SKM-1 (cell line): ENCODE measurements at regions not wholly inside any gene's neighbourhood (a gene's known extent, or its start where the extent isn't known, plus 50 kb on each side); places are given as distances from the start of the nearest gene placed in this dataset.

Source experiments
- DNase-seq: peaks from one replicate; lab custom pipeline; 2025; ENCODE audit not compliant: unreplicated experiment; lab: John Stamatoyannopoulos, UW

DNA sequence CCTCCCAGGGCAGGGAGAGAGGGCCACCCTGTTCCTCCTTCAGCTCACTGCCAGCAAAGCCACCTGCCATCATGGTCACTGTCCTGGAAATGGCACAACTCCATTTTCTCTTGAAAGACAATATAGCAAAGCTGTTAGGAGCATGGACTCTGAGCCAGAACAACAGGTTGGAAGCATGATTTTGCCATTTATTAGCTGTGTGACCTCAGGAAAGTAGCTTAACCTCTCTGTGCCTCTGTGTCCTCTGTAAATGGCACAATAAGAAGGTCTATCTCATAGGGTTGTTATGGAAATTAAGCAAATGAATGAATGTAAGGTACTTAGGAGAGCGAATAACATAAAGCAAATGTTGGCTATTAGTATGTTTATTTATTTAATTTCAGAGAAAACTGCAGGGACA, 730.4 kb upstream of the ID2 start:
- DNase-seq, result no peak

DNA sequence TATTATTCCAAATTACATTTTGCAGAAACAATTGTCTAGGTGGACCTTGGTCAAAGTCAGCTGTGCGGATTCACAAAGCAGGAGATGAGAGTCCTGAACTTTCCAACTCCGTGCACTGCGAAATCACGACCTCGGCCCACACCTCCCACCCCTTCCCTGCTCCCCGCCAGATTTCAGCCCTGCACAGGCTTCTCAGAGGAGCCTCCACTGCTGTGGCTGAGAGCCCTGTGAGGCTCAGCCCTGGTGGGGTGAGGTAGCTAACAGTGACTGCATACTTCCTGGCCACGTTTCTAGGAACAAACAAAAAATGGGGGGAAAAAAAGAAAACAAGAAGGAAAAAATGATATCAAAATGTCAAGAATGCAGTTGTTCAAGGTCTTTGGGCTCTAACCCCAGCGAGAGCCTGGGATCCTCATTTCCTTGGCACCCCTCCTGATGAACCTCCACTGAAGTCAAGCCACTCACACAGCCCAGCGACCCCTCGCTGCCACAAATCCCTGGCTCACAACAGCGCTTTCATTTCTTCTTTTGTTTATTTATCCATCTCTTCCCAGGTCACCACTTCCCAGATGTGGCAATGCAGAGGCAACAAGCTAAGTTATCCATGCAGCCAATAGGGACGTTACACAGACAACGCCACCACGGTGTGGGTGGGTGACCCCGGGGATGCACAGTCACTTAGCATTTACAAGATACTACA, 729.7 kb upstream of the ID2 start:
- no peak for DNase-seq

DNA sequence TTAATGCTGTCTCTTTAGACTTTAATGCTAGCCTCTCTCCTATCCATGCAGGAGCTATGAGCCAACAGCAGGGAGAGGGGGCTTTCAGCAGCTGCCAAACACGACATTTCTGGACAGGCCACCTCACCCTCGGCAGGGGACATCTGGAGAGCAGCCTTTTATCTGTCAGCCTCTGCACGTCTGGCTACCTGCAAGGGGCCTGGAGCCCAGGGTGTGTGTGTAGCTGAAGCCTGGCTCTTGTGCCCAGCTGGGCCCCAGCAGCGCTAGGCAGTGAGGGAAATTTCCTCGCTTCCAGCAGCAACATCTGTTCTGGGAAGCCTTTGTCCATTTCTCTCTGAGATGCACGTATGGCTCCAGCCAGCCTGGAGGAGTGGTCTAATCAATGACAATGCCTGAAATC, 728.7 kb upstream of the ID2 start:
- DNase-seq, result no peak

DNA sequence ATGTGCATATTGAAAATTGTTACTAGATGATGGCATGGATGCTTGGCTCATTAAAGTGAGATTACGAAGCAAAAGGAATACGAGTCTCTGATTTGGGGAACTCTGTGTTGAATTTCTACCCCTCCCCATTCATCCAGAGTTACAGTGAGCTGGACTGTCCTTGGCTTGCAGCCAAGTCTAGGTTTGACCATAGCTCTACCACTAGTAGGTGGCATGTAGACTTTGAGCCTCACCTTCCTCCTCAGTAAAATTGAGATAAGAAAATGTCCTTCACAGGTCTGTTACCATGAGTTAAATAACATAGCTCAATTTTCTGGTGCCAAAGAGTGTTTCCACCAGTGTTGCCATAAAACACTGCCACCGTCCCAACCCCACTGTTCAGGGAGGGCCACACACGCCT, 727.6 kb upstream of the ID2 start:
- no peak for DNase-seq

DNA sequence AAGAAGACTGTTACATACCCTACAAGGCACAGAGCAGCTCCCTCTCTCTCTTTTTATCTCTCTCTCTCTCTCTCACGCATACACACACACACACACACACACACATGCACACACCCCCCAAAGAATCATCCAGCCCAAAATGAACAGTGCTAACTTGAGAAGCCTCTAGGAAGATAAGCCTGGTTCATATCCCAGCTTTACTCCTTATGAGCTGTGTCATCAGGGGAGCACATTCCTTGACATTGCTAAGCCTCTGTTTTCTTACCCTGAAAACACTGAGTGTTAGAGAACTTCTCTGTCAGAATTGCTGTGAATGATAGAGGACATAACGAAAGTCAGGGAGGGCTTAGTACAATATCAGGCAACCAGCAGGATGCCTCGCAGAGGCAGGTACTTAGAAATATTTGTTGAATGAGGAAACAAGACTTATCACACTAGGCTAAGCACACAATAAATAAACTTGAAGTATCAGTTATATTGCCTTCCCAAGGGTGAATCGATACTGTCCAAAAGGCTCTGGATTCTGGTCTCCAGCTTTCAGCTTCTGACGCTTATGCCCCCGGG, 725.6 kb upstream of the ID2 start:
- no peak for DNase-seq

DNA sequence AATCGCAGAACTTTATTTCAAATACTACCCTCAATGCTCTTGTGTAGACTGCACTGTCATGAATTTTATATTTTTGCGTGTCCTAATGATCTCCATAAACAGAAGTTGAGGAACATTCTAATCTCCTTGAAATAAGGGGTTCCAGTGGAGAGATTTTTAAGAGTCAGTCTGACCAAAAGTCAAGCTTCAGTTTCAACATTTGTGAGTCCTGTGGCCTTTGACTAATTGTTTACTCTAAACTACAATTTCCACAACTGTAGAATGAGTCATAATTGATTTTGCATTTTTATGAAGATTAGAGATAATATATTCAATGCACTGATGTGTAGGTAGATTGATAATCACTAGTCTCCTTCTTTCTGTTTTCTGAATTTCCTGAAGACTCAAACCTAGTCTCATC, 720.3 kb upstream of the ID2 start:
- DNase-seq, result no peak

DNA sequence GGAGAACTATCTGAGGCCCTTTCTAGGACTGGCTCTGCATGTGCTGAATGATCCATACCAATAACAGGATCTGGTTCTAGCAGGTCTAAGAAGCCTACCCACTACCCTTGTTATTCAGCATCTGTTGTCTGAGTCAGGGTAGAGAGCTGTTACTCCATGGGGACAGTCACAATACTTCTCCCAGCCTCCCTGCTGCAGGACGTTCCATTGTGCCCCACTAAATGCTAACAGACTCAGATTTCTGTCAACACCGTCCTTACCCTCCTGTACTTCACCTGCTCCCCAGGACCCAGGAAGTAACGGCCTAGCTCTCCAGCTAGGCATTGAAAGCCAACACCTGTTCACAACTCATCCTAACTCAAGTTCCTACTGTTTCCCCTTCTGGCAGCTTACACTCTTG, 719.7 kb upstream of the ID2 start:
- no peak for DNase-seq

DNA sequence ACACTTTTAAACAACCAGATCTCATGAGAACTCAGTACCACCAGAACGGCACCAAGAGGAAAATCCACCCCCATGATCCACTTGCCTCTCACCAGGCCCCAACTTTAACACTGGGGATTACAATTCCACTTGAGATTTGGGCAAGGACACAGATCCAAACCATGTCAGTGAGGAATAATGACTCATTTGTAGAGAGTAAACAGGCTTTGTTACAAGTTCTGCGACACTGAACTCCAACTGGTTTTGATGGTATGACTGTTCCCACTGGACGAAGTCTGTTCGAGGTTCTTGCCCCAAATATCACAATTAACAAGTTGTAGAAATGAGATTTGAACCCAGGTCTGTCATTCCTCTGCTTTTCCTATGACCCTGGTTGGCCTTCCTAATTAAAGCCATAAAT, 718.1 kb upstream of the ID2 start:
- DNase-seq, result no peak

DNA sequence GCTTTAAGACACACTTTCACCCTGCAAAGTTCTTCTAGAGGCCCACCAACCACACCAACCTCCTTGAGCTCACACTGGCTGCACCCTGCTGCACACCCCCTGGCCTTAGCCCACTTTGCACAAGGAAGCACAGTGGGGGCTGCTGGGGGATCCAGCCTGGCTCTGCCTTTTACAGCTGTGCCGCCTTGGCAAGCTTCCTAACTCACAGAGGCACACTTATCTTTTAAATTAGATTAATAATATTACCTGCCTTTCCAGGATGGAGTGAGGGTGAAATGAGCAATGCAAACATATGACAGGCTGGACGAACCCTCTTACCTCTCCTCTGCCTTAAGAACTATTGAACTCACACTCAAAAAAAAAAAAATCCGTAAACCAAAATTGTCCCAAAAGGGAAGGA, 715.8 kb upstream of the ID2 start:
- no peak for DNase-seq

DNA sequence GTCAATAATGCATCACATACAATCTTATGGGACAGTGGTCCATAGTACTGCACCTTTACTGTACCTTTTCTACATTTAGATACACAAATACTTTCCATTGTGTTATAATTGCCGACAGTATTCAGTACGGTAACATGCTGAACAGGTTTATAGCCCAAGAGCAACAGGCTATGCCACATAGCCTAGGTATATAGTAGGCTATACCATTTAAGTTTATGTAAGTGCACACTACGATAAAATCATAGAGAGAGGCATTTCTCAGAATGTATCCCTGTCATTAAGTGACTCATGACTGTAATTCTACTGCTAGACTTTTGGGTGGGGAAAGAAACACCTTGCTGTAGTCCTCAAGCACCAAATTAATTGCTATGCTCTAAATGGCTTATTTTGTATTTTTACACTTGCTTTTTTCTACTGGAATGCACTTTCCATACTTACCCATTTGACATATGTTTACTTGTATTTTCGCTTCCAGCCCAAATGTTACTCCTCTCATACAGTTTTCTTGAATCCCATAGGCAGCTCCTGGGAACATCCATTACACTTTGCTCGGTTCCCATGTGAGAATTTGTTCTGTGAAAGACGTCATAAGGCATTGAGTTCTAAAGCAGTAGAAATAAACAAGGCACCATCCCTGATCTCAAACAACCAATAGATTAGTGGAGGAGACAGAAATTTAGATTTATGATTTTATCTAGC, 714.0 kb upstream of the ID2 start:
- DNase-seq, result no peak

DNA sequence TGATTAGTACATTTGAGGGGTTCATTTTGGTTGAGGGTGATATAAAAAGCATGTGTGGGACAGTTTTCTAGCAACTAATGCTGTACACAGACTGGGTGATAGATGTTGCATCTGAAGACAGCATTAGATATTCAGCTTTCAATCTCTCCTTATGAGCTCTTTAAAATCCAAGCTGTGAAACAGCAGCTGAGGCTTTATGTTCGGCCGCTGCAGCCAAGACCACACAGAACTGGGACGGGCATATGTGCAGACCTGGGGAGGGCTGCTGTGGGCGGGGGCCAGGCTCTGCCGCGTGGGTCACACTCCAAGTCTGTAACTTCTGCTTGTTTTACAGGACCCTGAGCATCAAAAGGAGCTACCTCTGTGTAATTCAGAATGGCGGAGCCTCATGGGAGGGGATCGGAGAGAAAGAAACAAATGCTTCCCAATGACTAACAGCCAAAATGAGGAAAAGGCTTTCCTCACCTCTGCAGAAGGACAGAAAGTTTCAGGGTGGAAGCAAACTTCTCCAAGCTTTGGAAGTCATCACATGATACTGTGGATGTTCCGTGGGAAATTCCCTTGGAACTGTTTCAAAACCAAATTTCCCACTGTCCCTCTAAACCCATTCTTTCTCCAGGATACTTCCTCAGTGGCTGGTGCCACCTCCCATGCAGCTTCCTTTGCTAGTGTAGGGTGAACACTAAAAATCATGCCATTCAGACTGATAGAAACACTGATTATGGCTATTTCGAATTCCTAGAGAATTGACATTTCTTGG, 711.9 kb upstream of the ID2 start:
- no peak for DNase-seq

DNA sequence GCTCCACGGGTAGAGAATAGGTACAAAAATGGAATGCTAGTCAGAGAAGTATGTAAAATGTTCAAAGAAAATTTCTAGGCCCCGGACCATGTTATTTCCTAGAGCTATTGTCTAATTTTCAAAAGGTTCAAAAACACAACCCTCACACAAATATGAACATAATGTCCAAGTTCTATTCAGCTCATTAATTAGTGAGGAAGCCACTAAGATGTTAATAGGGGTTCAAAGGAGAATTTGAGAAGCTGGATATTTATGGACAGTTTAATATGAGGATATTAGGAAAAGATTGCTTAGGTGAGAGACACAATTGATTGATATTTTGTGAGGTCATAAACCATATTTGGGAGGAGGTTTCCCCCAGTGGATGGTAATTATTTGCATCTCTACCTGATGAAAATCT, 710.6 kb upstream of the ID2 start:
- no peak for DNase-seq

DNA sequence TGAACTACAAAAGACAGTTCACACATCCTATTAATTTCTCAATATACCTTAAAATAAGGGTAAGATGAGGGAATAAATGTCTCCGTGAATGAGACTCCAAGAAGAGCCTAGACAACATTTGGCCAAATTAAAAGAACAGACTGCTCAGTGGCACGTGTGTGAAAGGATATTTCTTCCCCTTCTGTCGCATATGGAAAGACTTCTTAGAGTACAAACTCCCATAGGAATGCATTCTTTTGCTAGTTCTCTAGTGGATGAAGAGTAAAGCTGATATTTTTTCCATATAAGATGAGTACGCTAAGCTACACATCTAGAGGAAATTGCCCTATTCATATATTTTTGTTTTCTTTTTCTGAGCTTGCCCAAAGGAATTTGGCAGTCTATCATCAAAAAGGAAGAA, 710.0 kb upstream of the ID2 start:
- DNase-seq, result no peak

DNA sequence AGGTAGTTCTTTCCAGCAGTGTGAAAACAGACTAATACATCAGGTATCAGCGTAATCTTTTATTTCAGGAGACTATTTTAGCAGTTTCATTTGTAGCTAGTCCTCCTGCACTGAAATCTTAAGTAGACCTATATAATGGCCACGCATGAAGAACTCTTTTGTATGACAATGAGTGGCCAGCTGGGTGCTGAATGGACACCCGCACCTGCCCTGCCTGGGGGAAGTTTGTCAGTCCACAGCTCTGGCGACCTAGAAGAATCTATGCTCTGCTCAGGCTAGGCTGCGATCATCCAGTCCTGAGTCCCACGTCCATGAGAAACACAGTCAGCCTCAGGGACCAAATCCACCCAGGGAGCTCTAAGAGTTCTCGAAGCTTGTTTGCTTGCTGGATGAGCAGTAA, 709.2 kb upstream of the ID2 start:
- no peak for DNase-seq

DNA sequence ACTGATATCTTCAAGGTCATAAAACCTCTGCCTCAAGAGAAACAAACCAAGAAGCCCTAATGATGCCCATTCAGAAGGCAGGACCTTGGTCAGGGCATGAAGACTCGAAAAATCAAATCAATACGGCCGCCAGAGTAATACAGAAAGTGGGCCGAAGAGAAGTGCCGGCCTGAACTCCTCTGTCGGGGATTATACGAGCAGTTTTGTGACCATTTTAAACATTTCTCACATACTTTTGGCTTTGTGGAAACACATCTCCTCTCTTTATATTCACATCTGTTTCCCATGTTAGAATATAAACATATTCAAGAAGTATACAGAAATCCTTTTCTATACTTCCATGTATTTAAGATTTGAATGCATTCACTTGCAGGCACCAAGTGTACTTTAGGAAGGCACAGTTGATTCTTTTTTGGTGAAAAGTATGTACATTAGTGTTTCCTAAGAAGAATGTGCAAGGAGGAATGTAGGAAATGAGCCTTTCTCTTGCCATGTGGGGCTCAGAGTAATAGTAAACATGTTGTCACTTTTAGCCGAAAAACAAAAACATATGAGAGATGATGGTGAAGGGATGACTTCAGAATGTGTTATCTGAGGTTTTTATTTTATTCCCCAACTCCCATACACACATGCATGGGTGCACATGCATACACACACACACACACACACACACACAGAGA, 707.9 kb upstream of the ID2 start:
- no peak for DNase-seq

DNA sequence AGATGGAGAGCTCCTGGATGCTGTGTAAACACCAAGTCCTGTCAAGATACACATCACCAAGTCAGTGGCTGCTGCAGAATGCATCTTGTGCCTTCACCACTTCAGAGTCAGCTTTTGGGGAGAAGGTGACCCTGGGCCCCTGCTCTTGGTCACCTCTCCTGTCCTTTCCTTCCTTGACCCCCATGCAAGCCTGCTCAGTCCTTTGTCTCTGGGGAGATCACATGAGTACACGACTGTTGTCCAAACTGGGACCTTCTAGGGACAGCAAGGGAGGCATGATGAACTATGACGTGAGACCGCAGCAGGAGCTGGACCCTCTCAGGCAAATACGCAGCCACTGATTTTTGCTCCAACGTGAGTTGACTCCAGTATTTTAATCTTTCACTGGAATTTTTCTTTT, 706.9 kb upstream of the ID2 start:
- DNase-seq, result no peak

DNA sequence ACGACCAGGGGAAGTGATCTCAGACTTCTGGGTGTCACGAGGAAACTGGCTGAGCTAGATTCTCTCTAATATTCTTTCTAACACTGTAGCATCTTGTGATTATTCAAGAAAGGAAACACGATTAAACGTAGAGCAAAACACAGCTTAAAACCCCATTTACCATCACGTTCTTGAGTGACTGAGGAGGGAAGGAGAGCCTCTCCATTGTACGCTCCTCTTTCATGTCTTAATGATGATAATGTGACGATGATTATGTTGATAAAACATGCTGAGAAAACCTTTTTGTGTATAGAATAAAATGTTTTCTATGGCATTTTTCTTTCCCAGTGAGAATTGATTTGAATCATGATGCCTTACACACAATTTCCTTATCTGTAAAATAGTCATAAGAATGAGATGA, 705.6 kb upstream of the ID2 start:
- no peak for DNase-seq

DNA sequence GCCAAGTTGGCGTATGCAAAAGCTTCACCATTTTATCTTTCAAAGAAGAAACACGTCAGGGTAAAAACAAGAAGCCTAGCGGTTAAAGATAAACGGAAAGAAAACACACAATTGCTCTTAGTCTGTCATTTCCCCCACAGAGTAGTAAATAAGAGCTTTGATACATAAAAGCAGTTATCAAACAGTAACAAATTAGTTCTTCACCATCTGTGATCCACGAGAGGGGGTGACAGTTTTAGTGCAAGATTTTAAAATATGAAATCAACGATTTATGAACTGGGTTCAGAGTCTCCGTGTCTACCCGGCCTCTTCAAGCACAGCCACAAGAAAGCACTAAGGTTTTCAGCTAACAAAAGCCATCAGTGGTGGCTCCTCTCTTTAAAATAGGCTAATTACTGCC, 703.9 kb upstream of the ID2 start:
- DNase-seq, result no peak

DNA sequence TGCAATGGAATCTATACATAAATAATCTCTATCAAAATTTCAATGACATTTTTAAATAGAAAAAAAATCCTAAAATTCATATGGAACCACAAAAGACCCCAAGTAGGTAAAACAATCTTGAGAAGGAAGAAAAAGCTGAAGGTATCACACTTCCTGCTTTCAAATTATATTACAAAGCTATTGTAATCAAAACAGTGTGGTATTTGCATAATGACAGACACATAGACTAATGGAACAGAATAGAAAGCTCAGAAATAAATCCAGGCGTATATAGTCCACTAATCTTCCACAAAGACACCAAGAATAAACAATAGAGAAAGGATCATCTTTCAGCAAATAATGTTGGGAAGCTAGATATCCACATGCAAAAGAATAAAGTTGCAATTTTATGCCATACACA, 699.8 kb upstream of the ID2 start:
- no peak for DNase-seq

DNA sequence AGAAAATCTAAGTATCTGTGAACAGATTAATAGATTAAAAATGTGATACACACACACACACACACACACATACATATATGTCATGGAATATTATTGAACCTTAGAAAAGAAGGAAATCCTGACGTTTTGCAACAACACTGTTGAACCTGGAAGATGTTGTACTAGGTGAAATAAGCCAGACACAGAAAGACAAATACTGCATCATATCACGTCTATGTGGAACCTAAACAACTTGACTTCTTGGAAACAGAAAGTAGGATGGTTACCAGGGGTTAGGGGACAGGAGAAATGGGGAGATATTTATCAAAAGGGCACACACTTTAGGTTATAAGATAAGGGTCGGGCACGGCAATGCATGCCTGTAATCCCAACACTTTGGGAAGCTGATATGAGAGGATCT, 698.4 kb upstream of the ID2 start:
- DNase-seq, result no peak

DNA sequence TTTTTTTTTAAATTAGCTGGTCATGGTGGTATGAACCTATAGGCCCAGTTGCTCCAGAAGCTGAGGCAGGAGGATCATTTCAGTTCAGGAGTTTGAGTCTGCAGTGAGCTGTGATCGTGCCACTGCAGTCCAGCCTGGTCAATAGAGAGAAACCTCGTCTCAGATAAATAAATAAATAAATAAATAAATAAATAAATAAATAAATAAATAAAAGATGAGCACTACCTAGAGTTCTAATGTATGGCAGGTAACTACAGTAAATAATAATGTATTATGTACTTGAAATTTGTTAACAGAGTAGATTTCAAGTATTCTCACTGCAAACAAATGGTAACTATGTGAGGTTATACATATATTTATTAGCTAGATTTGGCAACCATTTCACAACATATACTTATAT, 697.9 kb upstream of the ID2 start:
- DNase-seq, result no peak
